CD4-positive, alpha-beta T cell treated with Interleukin-4 for 1 hour (primary cell): ENCODE measurements at regions not wholly inside any gene's neighbourhood (a gene's known extent, or its start where the extent isn't known, plus 50 kb on each side); places are given as distances from the start of the nearest gene placed in this dataset.

ENCODE experiments used
- DNase-seq, 2 donors: peaks; one replicate each; pipeline ENCODE4 v3.0.0-alpha.2; 2020 to 2022

DNA sequence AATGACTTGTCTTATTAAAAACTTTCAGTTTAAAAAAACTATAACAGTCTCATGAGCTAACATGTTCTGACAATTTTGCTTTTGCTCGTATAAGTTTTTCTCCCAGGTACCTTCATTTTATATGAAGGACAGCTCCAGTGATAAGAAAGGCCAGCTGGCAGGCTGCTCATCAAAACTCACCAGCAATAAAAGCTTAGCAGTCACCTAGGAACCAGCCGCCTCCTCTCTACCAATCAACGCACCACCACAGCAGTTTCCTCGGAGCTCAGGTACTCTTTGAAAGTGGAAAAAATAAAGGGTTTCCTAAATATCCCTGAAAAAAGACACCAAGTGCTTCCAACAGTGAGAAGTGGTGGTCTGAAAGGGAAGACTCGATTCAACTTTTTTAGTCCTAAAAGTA, 100.9 kb upstream of the CCDC150 start:
- no peak for DNase-seq

DNA sequence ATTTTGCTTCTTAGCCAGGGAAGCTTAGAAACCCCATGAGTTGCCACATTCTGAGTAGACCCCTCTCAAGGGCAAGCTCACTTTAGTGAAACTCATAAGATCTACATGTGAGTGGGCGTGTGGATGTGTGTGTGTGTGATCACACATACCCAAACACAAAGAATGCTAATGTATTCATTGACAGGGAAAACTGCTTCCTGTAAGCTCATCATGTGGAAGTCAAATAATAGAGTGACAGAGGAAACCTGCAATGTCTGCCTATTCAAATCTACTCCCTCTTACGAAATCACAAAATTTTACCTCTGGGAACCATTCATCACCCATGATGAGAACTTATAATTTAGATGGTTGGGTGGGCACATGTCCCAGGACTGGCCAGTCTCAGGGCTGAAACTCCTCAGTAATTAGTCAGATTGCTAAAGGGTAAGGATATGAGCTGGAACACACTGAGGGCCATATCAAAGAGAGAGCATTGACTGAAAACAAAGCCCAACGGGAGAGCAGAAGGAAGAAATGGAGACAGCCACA, 94.5 kb upstream of the CCDC150 start:
- DNase-seq: no peak

DNA sequence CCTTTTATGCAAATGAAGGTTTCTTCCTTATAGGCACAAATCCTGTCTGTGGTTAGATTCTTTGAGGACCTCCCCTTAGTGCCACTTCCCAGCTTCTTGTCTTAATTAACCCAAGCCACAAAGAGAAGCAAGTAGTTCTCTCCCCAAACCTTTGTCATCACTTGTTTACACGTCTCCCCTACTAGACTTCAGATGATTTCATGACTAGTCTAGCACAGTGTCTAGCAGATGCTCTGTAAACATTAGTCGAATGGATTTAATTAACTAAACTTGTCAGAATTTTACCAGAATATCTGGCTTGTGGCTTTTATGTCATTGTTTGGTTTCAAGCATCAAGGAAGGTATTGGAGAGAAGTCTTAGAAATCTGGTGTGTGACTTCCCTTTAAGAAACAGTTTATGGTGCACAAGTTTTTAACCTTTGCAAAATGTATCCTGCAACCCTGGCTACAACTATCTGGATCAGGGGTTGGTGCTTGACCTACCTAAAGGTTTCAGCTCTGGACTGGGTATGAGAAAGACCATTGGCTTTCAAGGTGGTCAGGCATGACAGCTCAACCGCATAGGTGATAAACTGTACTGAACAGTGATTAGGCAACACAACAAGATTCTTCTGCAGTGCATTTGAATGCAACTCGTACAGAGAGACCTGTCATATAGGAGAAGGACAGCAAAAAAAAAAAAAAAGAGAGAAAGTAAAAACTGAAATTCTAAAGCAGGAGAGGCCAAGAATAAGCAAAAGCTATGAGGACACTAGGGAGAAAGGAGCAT, 93.2 kb upstream of the CCDC150 start:
- no peak for DNase-seq

DNA sequence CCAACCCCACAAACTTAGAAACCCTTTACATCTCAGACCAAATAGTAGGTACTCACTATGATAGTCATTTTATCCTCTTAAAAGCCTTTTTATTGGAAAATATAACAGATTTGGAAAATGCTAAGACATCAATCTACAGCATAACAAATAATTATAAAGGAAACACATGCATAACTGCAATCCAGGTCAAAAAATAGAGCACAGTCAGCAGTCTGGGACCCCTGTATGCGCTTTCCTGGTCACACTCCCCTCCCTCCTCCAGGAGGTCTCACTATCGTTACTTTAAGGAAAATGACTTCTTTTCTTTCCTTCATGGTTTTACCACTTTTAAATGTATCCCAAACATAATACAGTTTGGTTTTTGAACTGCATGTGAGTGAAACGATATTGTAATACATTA, 90.5 kb upstream of the CCDC150 start:
- DNase-seq: no peak

DNA sequence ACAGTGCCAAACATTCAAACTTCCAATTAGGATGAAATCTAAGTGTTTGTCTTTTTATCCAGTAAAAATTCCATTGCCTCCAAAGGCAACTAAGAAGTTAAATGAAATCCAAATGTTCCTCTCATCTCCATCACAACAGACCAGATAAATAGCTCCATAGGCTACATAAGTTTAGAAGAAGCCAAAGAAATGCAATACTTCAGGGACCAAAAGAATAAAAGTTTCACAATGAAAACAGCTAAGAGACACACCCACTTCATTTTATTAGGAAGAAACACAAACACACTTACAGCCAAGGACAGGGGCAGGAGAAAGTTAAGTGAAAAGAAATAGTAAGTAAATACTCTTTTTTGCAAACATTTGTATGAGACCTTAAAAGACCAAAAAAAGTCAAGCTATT, 88.5 kb upstream of the CCDC150 start:
- DNase-seq: no peak

DNA sequence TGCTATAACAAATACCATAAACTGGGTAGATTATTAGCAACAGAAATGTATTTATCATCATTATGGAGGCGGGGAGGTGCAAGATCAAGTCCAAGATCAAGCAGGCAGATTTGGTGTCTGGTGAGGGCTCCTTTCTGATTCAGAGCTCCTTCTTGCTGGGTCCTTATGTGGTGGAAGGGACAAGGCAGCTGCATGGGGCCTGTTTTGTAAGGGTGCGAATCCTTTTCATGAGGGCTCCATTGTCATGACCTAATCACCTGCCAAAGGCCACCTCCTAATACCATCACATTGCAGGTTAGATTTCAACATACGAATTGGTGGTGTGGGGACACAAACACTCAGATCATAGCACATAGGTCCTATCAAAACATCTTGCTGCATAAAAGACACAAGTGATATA, 84.4 kb upstream of the CCDC150 start:
- DNase-seq: no peak

DNA sequence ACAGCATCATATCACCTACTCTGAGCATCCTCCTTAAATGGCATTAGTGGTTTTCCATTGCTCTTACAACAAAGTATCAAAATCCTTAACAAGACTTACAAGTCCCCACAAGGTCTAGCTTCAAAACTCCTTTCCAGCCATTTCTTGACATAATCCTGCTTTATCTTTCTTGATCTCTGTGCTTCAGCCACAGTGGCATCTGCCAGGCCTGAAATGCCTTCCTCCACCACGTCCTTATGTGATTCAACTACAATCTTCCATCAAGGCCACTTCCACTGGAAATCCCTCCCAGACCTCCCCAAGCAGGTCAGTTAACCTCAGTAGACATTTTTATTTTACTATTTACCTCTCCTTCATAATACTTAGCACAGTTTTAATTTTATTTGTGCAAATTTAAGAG, 83.8 kb upstream of the CCDC150 start:
- no peak for DNase-seq

DNA sequence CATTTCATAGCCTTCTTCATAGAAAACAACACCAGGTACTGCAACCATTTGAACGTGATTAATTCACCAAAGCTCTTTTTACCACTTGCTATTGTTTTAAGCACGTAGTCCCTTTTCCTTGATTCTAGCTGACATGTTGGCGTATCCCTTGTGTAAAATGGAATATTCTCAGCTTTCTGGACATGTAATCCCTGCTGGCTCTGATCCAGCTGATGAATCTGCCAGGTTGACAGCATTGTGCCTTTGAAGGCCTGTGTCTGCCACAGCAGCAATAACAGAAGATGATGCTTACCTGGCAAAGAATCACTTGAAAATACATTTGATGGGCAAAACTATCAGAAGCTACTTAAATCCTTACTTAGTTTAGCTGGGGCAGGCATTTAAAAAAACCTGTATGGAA, 81.0 kb upstream of the CCDC150 start:
- DNase-seq: no peak

DNA sequence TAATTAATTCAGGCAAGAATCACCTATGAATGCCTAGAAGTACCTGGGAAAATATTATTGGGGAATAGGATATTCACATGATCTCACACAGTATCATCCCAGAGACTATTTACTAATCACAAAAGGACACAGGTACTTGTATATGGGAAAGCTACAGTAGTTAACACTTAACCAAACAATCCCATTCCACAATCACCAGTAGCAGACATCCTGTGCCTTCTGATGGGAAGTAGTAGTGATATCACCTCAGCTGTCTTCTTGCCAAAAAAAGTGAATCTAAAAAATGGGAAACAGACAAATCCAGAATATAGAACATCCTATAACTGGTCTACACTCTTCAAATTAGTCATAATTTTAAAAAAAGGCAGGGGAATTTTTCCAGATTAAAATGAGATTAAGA, 75.6 kb upstream of the CCDC150 start:
- no peak for DNase-seq

DNA sequence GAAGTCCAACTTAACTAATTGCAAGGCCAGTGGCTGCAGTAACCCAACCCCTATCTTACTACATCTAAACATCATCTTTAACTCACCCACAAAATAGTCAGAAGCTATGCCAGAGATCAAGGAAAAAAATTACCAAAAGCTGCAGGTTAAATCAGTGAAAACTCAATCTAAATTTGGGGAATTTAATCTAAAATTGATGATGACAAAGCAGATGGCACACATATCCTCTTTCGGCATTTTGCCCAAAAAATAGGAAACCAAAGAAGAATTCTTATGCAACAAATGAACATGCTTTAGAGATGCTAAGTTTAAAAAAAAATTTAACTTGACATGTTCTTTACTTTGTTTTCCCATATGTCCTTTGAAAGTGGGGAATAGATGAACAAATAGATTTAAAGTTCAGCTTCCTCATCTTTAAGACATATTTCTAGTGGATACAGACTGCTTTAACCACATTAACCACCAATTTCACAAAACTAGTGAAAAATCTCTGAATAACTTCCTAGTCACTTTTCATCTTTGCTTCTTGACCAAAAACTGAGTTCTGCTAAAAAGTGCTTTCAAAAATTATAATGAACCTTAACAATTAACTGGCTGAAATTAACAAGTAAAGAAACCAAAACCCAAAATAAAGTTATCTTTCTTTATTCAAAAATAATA, 74.3 kb upstream of the CCDC150 start:
- no peak for DNase-seq

DNA sequence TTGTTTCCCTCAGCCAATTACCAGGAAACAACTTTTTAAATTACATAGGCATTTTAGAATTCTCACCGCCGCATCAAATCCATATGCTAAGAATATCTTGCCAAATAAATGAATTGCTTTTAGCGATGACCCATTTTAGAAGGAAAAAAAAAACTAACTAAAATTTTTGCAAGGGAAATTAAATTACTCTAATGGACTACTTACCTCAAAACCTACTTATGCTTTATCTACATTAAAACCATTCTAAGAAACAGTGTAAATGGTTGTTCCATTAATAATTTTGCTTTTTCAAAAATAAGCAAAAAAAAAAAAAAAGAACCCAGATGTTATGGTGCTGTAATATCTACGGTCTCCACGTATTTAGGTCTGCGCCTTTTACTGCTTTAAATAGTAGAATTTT, 73.5 kb upstream of the CCDC150 start:
- DNase-seq: no peak

DNA sequence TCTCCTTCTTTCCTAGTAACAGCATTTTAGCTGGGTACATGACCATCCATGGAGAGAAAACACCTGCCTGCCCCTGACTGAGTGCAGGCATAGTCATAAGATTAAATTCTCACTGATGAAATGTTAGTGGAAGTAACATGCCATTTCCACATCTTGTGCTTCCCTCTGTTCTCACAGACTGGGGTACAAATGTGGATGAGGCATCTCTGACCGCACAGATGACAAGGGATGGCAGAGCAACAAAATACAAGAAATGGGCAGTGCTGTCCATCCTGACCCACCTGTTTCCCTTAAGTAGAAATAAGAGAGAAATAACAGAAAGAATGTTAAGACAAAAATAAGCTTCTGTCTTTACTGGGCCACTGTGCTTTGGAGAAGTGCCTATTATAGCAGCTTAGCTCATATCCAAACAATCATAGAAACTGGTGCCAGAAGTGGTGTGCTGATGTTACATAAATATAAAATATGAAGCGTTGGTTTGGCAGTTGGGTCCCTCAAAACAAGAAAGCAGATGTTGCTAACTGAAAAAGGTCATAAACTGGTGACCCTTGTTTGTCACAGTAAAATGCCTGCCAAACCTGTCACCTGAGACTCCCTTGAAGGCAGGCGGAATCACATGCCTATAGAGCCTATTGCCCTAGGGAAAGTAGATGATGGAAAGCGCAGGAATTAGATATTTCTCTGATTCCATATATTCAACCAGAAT, 72.4 kb upstream of the CCDC150 start:
- no peak for DNase-seq

DNA sequence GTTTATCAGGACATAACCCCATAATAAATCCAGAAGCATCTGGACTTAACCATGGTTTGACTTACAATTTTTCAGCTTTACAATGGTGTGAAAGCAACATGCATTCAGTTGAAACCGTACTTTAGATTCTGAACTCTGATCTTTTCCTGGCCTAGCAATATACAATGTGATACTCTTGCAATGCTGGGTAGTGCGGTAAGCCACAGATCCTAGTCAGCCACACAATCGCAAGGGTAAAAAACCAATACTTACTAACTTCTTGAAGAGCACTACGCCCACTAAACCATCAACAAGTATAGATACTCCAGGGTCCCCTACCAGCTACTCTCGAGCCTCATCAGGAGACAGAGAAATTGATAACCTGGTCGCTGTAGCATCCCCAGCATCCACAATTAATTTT, 71.0 kb upstream of the CCDC150 start:
- no peak for DNase-seq

DNA sequence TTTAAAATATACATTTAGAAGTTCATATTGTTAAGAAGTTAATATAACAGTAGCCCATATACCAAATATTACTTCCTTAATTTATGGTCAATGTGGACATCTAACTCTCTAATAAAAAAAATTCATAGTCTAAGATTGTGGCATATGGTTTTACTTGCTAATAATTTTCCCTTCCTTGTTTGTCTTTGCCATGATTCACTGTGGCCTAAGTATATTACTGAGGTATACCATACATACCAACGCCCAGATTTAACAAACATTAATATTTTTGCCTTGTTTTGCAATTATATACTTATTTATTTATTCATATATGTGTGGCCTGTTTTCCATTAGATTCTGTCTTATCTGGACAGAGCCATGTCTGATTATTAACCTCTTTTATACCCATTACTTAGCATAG, 54.6 kb upstream of the CCDC150 start:
- DNase-seq: no peak

DNA sequence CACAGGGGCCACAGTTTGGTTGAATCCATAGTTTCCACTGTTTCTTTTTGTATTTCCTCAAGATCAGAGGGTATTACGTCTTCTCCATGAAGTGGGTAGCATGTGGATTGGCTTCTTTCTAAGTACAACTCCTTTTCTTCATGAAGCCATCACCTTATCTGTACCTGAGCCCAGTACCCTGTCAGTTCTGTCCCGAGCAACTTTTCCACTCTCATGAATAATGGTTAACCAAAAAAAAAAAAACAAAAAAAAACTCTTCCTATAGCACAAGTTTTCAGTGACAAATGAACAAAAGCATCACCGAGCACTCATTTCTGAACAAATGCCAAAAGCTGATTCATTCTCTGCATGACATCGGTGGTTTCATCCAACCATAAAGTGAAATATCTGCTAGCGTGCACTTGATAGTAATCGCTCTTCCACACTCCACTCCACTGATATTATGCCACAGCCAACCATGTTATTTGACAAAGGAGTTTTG, 53.0 kb upstream of the CCDC150 start:
- no peak for DNase-seq

DNA sequence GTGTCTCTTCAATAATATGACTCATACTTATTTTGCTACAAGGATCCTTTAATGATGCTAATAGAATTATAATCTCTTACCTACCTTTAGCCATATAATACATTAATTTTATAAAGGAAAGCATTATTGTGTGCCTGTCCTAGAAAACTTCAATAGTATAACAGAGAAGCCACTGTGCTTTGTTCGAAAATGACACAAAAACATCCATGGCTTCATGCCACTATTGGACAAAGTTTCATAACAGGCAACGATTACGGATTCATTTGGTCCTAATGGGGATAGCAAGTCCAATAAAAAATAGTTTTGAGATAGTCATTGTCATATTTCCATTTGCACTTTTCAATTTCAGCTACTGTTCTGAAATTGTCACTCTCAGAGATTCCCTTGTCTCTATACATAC, 52.5 kb upstream of the CCDC150 start:
- DNase-seq: no peak

DNA sequence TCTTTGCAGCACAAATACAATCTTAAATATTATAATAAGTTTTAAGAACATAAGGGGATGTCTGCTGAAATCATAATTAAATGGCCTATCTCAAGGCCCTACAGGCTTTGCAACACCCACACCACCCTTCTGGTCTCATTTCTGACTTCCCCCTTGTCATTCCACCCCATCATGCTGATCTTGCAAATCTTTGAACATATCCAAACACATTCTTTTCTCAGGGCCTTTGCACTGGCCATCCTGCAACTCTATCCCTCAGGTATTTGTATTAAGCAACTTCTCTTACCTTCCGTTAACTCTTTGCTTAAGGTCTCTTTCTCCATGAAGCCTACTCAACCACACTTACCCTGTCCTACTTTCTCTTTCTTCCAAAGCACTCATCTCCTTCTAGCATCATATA, 51.8 kb upstream of the CCDC150 start:
- DNase-seq: no peak

DNA sequence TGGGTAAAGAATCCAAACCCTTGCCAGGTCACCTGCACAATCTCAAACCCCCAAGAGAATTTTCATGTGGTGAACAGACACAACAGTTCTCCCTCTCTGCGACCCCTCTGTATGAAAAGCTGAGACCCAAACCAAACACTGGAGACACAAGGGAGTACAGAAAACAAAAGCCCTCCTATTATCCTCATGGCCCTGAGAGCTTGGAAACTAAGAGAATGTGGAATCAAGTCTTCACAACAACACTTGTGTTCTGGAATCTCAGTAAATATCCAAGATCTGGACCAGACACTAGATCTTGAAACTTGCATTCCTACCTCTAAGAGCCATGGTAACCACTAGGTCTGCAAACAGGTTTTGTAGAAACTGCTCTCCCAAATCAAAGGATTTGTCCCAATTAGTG, 50.1 kb upstream of the CCDC150 start:
- no peak for DNase-seq
